CD4-positive, CD25-positive, alpha-beta regulatory T cell (primary cell): ENCODE measurements at regions not wholly inside any gene's neighbourhood (a gene's known extent, or its start where the extent isn't known, plus 50 kb on each side); places are given as distances from the start of the nearest gene placed in this dataset.

Experiments used
- ATAC-seq, 2 donors: fragments of 150-1000 bp; cut with Tn5 transposase; one replicate each; pipeline ENCODE4 v1.10.0; 2021; ENCODE audit warnings: low read depth in 2 of 2, moderate number of reproducible peaks in 2 of 2, moderate library complexity in 1 of 2
- DNase-seq, 3 donors: peaks; one replicate each; pipeline versions ENCODE4 v3.0.0 to v3.0.0-alpha.2; 2012 to 2022; ENCODE audit warnings: mixed read lengths in 1 of 3
- H3K27ac ChIP-seq: one replicate; pipeline ENCODE4 v1.7.0; 2013; ENCODE audit warnings: mild to moderate bottlenecking, low read length; ENCODE audit not compliant: insufficient read depth, poor library complexity, severe bottlenecking
- H3K27me3 ChIP-seq: one replicate; pipeline ENCODE4 v1.7.0; 2013; ENCODE audit warnings: low read length; ENCODE audit not compliant: control insufficient read depth, insufficient read depth
- H3K36me3 ChIP-seq: one replicate; pipeline ENCODE4 v1.7.0; 2013; ENCODE audit warnings: mild to moderate bottlenecking, low read length, moderate library complexity; ENCODE audit not compliant: control insufficient read depth, insufficient read depth
- H3K4me1 ChIP-seq: 2 replicates; pipeline ENCODE4 v1.7.0; 2013; ENCODE audit warnings: mild to moderate bottlenecking, low read length; ENCODE audit not compliant: insufficient read depth, control insufficient read depth, poor library complexity, severe bottlenecking
- H3K4me3 ChIP-seq: one replicate; pipeline ENCODE4 v1.7.0; 2013; ENCODE audit warnings: low read depth, mild to moderate bottlenecking, low read length, moderate library complexity
- H3K9me3 ChIP-seq, 2 experiments: 1 replicate in 1 of 2; 2 replicates in 1 of 2; pipeline ENCODE4 v1.7.0; 2013; ENCODE audit warnings: low read length in 2 of 2, mild to moderate bottlenecking in 1 of 2, moderate library complexity in 1 of 2; ENCODE audit not compliant: control insufficient read depth in 2 of 2
- H3K27ac Mint-ChIP-seq, 3 donors: one replicate each; pipeline ENCODE4 v1.8.0; 2020 to 2022; ENCODE audit warnings: mild to moderate bottlenecking in 3 of 3, mixed read lengths in 3 of 3, moderate library complexity in 2 of 3
- H3K27me3 Mint-ChIP-seq: one replicate; pipeline ENCODE4 v1.8.0; 2022; ENCODE audit warnings: mild to moderate bottlenecking, mixed read lengths
- H3K36me3 Mint-ChIP-seq: one replicate; pipeline ENCODE4 v1.8.0; 2020; ENCODE audit warnings: mixed read lengths
- H3K4me1 Mint-ChIP-seq, 4 donors: one replicate each; pipeline ENCODE4 v1.8.0; 2020 to 2022; ENCODE audit warnings: mixed read lengths in 4 of 4, mild to moderate bottlenecking in 1 of 4
- H3K4me3 Mint-ChIP-seq, 4 donors: one replicate each; pipeline ENCODE4 v1.8.0; 2020 to 2022; ENCODE audit warnings: mild to moderate bottlenecking in 4 of 4, mixed read lengths in 4 of 4, moderate library complexity in 3 of 4
- H3K9me3 Mint-ChIP-seq, 7 donors: one replicate each; pipeline ENCODE4 v1.8.0; 2020 to 2022; ENCODE audit warnings: mixed read lengths in 7 of 7, mild to moderate bottlenecking in 3 of 7, moderate library complexity in 2 of 7

DNA sequence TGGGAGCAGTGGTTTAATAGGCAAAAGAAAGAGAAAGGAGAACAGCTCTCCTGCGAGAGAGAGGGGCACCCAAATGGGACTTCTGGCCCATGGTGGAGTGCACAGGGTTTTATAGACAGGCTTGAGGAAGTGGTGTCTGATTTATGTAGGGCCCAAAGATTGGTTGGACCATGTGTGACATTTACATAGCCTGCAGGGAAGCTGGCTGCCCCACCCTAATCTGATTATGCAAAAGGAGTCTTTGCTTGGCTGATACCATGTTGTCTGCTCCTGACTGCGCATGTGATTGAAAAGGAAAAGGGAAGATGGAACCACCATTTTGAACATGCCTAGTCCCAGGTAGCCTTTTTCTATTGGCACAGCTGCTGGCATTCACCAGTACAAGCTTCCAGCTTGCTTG, 100.0 kb upstream of the DIPK2B start:
- Mint-ChIP-seq H3K4me1 (no peaks in the 10 kb centered on the region), H3K27ac (no peak overlapping the region), H3K4me3 (no peak overlapping the region), H3K9me3 (no peaks in the 10 kb centered on the region), H3K27me3 (no peaks in the 10 kb centered on the region), H3K36me3 (no peaks in the 10 kb centered on the region)
- H3K4me1 ChIP-seq: no peaks in the 10 kb centered on the region
- H3K27me3 ChIP-seq: no peaks in the 10 kb centered on the region
- H3K9me3 ChIP-seq: peaks cover 0 to under 1% of the 10 kb centered on the region in 2 experiments
- no peak overlapping the region for H3K27ac ChIP-seq
- ATAC-seq (no peak), DNase-seq (no peak)
- no peaks in the 10 kb centered on the region for H3K36me3 ChIP-seq
- H3K4me3 ChIP-seq: no peak overlapping the region

DNA sequence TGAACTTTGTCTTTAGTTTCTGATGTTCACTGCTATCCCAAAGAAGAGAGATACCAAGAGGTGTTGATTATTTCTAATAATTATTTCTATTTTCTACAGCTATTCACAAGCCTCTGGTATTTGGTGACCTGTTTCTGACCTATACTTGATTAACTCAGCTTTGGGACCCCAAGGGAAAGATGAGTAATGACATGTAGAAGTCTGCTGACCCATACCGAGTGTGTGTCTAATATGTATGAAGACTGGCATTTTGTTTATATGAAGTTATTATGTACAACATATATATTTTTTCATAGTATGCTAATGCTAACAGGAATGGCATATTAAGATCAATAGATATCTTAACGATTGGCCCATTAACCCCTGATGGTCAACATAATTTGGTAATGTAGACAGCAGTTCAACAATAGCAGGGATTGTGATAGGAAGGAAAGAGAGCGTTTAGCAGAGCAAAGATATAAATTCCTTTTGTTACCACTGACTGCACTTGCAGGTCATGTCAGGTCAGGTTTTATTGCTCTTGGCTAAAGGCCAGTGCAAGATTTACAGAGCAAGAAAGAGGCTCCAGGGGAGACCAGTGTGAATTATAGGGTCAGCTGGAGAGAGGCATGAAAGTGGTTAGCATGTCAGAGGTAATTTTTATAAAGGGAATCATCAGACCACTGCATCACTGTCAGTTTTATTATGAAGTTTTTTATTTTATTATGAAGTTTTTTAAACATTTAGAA, 94.7 kb upstream of the DIPK2B start:
- Histone ChIP-seq H3K4me3 (no peak overlapping the region), H3K27me3 (peaks cover 3% of the 10 kb centered on the region), H3K36me3 (no peaks in the 10 kb centered on the region), H3K4me1 (no peaks in the 10 kb centered on the region), H3K9me3 (no peaks in the 10 kb centered on the region), H3K27ac (no peak overlapping the region)
- no peaks in the 10 kb centered on the region for H3K27me3 Mint-ChIP-seq
- DNase-seq: no peak
- no peak overlapping the region for H3K27ac Mint-ChIP-seq
- H3K9me3 Mint-ChIP-seq: peaks cover 0 to 2% (median 0%) of the 10 kb centered on the region in 7 donors
- ATAC-seq: no peak
- no peaks in the 10 kb centered on the region for H3K36me3 Mint-ChIP-seq
- no peak overlapping the region for H3K4me3 Mint-ChIP-seq
- no peaks in the 10 kb centered on the region for H3K4me1 Mint-ChIP-seq

DNA sequence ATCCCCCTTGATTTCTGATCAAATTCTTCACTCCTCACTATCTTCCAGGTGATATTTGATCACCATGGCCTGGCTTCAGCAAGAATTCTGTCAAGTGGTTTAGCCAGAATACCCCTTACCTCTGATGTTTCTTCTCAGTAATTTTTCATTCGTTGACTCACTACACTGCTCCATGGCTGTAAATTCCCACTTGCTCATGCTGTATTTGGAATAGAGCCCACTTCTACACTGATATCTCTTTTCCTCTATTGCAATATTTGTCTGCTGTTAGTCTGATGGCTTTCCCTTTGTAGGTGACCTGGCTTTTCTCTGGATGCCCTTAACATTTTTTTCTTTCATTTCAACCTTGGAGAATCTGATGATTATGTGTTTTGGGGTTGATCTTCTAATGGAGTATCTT, 73.9 kb upstream of the DIPK2B start:
- no peaks in the 10 kb centered on the region for H3K4me1 ChIP-seq
- no peaks in the 10 kb centered on the region for H3K36me3 ChIP-seq
- H3K27me3 ChIP-seq: no peaks in the 10 kb centered on the region
- Mint-ChIP-seq H3K36me3 (no peaks in the 10 kb centered on the region), H3K27ac (no peak overlapping the region), H3K9me3 (peaks cover 0 to 8% (median 0%) of the 10 kb centered on the region in 7 donors), H3K27me3 (peaks cover 11% of the 10 kb centered on the region), H3K4me3 (no peak overlapping the region), H3K4me1 (no peaks in the 10 kb centered on the region)
- H3K27ac ChIP-seq: no peak overlapping the region
- ATAC-seq (no peak), DNase-seq (no peak)
- H3K9me3 ChIP-seq: no peaks in the 10 kb centered on the region
- H3K4me3 ChIP-seq: no peak overlapping the region

DNA sequence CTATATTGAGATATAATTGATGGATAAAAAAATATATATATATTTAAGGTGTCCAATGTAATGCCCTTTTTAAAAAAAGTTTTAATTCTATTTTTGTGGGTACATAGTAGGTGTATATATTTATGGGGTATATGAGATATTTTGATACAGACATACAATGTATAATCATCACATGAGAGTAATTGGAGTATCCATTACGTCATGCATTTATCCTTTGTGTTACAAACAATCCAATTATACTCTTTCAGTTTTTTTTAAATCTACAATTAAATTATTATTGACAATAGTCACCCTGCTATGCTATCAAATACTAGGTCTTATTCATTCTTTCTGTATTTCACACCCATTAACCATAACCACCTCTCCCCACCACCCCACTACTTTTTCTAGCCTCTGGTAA, 66.3 kb upstream of the DIPK2B start:
- DNase-seq: no peak
- no peaks in the 10 kb centered on the region for H3K36me3 ChIP-seq

DNA sequence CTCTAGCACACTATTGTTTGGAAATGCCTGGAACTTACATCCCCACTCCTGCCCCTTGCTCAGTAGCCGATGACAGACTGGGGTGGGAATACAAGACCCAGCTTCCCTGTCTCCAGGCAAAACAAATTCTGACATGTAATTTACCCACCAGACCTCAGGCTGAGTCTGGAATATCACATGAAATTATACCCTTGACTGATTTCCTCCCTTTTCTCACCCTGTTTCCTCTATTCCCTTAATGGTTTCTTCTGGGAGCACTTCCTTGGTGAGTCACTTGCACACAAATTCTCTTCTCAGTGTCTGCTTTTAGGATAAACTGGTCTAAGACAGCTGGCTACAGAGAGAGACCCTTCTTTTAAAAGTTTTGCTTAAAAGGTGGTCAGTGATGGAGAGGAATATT, 65.8 kb upstream of the DIPK2B start:
- ATAC-seq (no peak), DNase-seq (no peak)
- H3K9me3 ChIP-seq: no peaks in the 10 kb centered on the region
- Mint-ChIP-seq H3K4me1 (no peaks in the 10 kb centered on the region), H3K36me3 (no peaks in the 10 kb centered on the region), H3K27me3 (no peaks in the 10 kb centered on the region), H3K9me3 (peaks cover 0 to 2% (median 0%) of the 10 kb centered on the region in 7 donors), H3K4me3 (no peak overlapping the region), H3K27ac (no peak overlapping the region)
- H3K36me3 ChIP-seq: no peaks in the 10 kb centered on the region
- no peaks in the 10 kb centered on the region for H3K4me1 ChIP-seq
- H3K27ac ChIP-seq: no peak overlapping the region
- no peaks in the 10 kb centered on the region for H3K27me3 ChIP-seq
- H3K4me3 ChIP-seq: no peak overlapping the region

More for the DNA sequence above, 66.3 kb upstream of the DIPK2B start:
- H3K4me1 Mint-ChIP-seq: no peaks in the 10 kb centered on the region
- H3K4me1 ChIP-seq: no peaks in the 10 kb centered on the region
- no peak overlapping the region for H3K4me3 Mint-ChIP-seq
- H3K27me3 Mint-ChIP-seq: no peaks in the 10 kb centered on the region
- H3K27ac ChIP-seq: no peak overlapping the region
- H3K27ac Mint-ChIP-seq: no peak overlapping the region
- H3K4me3 ChIP-seq: no peak overlapping the region
- H3K9me3 Mint-ChIP-seq: peaks cover 0 to 2% (median 0%) of the 10 kb centered on the region in 7 donors
- H3K27me3 ChIP-seq: no peaks in the 10 kb centered on the region
- H3K9me3 ChIP-seq: no peaks in the 10 kb centered on the region
- no peaks in the 10 kb centered on the region for H3K36me3 Mint-ChIP-seq
- ATAC-seq: no peak

DNA sequence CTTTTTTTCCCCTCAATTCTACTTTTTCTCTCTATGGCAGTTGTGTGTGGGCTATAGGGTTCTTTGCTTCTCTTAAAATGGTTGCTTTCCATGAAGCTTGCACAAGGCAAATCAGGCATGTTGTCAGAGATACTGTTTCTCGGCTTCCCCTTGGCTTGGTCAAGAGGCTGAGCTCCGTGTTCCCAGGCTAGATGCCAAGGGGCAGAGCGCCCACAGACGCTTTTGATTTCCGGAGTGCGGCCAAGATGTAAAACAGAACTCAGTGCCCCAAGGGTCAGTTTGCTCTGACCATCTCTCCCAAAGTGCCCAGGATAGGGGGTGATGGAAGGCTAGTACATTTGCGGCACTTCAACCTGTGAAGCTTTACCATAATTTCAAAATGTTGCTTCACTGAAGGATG, 64.2 kb upstream of the DIPK2B start:
- H3K4me3 ChIP-seq: no peak overlapping the region
- Mint-ChIP-seq H3K36me3 (no peaks in the 10 kb centered on the region), H3K4me1 (no peaks in the 10 kb centered on the region), H3K9me3 (peaks cover 0 to 2% (median 0%) of the 10 kb centered on the region in 7 donors), H3K27me3 (no peaks in the 10 kb centered on the region), H3K27ac (no peak overlapping the region), H3K4me3 (no peak overlapping the region)
- H3K4me1 ChIP-seq: no peaks in the 10 kb centered on the region
- H3K36me3 ChIP-seq: no peaks in the 10 kb centered on the region
- no peak overlapping the region for H3K27ac ChIP-seq
- H3K9me3 ChIP-seq: no peaks in the 10 kb centered on the region
- ATAC-seq (no peak), DNase-seq (no peak)
- H3K27me3 ChIP-seq: no peaks in the 10 kb centered on the region

DNA sequence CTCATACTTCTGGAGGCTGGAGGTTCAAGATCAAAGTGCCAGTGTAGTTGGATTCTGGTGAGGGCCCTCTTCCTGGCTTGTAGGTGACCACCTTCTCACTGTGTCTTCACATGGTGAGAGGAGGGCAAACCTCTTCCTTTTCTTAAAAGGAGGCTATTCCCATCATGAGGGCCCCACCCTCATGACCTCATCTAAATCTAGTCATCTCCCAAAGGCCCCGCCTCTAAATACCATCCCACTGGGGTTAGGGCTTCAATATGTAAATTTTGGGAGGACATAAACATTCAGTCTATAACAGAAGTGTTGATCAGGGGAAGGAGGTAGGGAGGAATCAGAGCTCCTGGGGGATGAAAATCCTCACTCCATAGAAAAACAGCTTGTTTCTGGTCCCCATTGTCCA, 60.8 kb upstream of the DIPK2B start:
- DNase-seq (no peak), ATAC-seq (no peak)
- no peak overlapping the region for H3K4me3 ChIP-seq
- no peaks in the 10 kb centered on the region for H3K9me3 ChIP-seq
- peaks cover 3% of the 10 kb centered on the region for H3K27me3 ChIP-seq
- Mint-ChIP-seq H3K4me1 (no peaks in the 10 kb centered on the region), H3K4me3 (no peak overlapping the region), H3K9me3 (peaks cover 0 to 4% (median 0%) of the 10 kb centered on the region in 7 donors), H3K27ac (no peak overlapping the region), H3K36me3 (no peaks in the 10 kb centered on the region), H3K27me3 (no peaks in the 10 kb centered on the region)
- H3K36me3 ChIP-seq: no peaks in the 10 kb centered on the region
- no peaks in the 10 kb centered on the region for H3K4me1 ChIP-seq
- no peak overlapping the region for H3K27ac ChIP-seq

DNA sequence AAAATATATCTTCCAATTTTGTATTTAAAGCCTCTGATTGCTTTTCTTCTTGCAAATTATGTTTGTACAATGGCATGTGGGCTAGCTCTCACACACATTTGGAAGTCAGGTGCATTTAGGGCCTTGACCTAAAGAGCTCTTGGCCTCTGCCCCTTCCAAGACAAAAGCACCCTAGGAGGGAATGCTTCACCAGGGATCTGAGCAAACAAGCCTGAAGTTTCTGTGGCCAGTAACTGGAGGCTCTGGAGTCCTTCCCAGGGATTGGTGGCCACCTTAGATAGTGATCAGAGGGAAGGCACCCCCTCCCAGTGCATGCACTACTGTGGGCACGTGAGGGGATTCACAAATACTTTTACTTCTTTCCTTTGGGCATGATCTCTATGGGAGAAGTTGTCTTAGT, 60.3 kb upstream of the DIPK2B start:
- Histone ChIP-seq H3K36me3 (no peaks in the 10 kb centered on the region), H3K27me3 (peaks cover 3% of the 10 kb centered on the region), H3K4me3 (no peak overlapping the region), H3K4me1 (no peaks in the 10 kb centered on the region), H3K27ac (no peak overlapping the region), H3K9me3 (no peaks in the 10 kb centered on the region)
- ATAC-seq: no peak
- Mint-ChIP-seq H3K9me3 (peaks cover 0 to 4% (median 0%) of the 10 kb centered on the region in 7 donors), H3K27me3 (no peaks in the 10 kb centered on the region), H3K4me3 (no peak overlapping the region), H3K4me1 (no peaks in the 10 kb centered on the region), H3K27ac (no peak overlapping the region), H3K36me3 (no peaks in the 10 kb centered on the region)
- no peak for DNase-seq
